ENCODE measurements at regions not wholly inside any gene's neighbourhood (a gene's known extent, or its start where the extent isn't known, plus 50 kb on each side); places are given as distances from the start of the nearest gene placed in this dataset.

GRCh38 chr6:14470101-14470500, 352.5 kb downstream of the CD83 start:
- TF ChIP-seq CTCF (IDR thresholded peaks at IDR 0.05): no peak

GRCh38 chr6:14470671-14471070, 353.1 kb downstream of the CD83 start:
- TF ChIP-seq CTCF (IDR thresholded peaks at IDR 0.05): no peak

GRCh38 chr6:14472255-14472985, 354.8 kb downstream of the CD83 start:
- TF ChIP-seq CTCF (IDR thresholded peaks at IDR 0.05): no peak

- TF ChIP-seq CTCF (IDR thresholded peaks at IDR 0.05): no peak
Measured at GRCh38 chr6:14472986-14473337, 355.4 kb downstream of the CD83 start.

GRCh38 chr6:14474816-14475215, 357.2 kb downstream of the CD83 start:
- no peak for TF ChIP-seq CTCF (IDR thresholded peaks at IDR 0.05)

GRCh38 chr6:14475306-14475705, 357.7 kb downstream of the CD83 start:
- TF ChIP-seq CTCF (IDR thresholded peaks at IDR 0.05): no peak

- TF ChIP-seq CTCF (IDR thresholded peaks at IDR 0.05): no peak
Measured at GRCh38 chr6:14476793-14477531, 359.4 kb downstream of the CD83 start.
